HG03108 (cell line): ENCODE measurements at regions not wholly inside any gene's neighbourhood (a gene's known extent, or its start where the extent isn't known, plus 50 kb on each side); places are given as distances from the start of the nearest gene placed in this dataset.

Experiments
- ATAC-seq: cut with Tn5 transposase; IDR thresholded peaks from one replicate; pipeline ENCODE4 v1.9.1; 2021; ENCODE audit warnings: moderate library complexity; ENCODE audit not compliant: unreplicated experiment

DNA sequence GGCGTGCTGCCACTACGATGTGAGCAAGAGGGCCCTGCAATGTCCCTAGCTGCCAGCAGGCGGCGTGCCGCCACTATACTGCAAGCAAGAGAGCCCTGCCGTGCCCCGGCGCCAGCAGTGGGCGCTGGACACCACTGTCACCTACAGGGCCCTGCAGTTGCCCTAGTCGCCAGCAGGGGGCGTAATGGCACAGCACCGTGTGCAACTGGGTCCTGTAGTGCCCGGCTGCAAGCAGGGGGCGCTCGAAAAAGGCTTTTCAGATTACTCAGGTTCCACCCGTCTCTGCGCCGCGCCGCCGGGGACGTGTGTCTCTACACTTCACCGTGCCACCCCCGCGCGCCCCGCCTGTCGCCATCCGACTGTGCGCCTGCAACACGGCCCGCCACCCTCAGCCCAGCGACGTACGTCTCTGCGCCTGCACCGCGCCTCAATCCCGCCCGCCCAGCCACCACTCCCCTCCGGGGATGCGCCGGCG, 1356.9 kb downstream of the TMEM121 start:
- no peak for ATAC-seq
